Lower leg skin (tissue), 4 donors: ENCODE measurements at regions not wholly inside any gene's neighbourhood (a gene's known extent, or its start where the extent isn't known, plus 50 kb on each side); places are given as distances from the start of the nearest gene placed in this dataset.

Source experiments
- DNase-seq, 2 donors: peaks; one replicate each; pipeline ENCODE4 v3.0.0-alpha.2; 2019; ENCODE audit warnings: low spot score in 2 of 2
- H3K4me3 ChIP-seq: fragments of 200-600 bp; sonication (generic); 2 replicates; pipeline ENCODE4 v1.5.1; 2017; ENCODE audit warnings: mild to moderate bottlenecking, low read depth; ENCODE audit not compliant: poor library complexity, severe bottlenecking
- CTCF ChIP-seq, 3 donors: fragments of 450-650 bp; IDR thresholded peaks; one replicate each; pipeline ENCODE4 v1.5.1; 2016; ENCODE audit warnings: antibody characterized with exemption in 3 of 3, mild to moderate bottlenecking in 3 of 3, moderate library complexity in 2 of 3
- POLR2A ChIP-seq, 2 donors: fragments of 450-650 bp; IDR thresholded peaks; one replicate each; pipeline ENCODE4 v1.6.1; 2016 to 2017; ENCODE audit warnings: antibody characterized with exemption in 2 of 2, mild to moderate bottlenecking in 1 of 2, moderate library complexity in 1 of 2
- WGBS, 2 donors: methylation state at CpG; one replicate each; pipeline ENCODE4 v1.1.5; 2018; 5-methylcytosine and 5-hydroxymethylcytosine counted together
- intact Hi-C: fragments of 100-400 bp; cut with DNase I; formaldehyde crosslinking; loops from one replicate; pipeline ENCODE4 v1.15.0; 2023; ENCODE audit warnings: low total_unique reads

- no peak overlapping the region for H3K4me3 ChIP-seq
- no peak for DNase-seq
- intact Hi-C loops: no loop called here
- no peak for TF ChIP-seq POLR2A (IDR thresholded peaks at IDR 0.05)
These were observed 669.7 kb downstream of the NR2F1-AS1 start for GRCh38 chr5:92911293-92911692.

GRCh38 chr5:92909602-92909962, 671.4 kb downstream of the NR2F1-AS1 start:
- TF ChIP-seq CTCF (IDR thresholded peaks at IDR 0.05) (no peak), POLR2A (IDR thresholded peaks at IDR 0.05) (no peak)
- intact Hi-C loops: no loop called here
- WGBS, 2 donors: 41 to 51% methylated on average over 6 of the region's 6 CpGs
- no peak overlapping the region for H3K4me3 ChIP-seq
- DNase-seq: no peak

GRCh38 chr5:92908952-92909601, 671.9 kb downstream of the NR2F1-AS1 start:
- 85 to 86% methylated on average over 1 of the region's 1 CpG for WGBS, 2 donors
- H3K4me3 ChIP-seq: no peak overlapping the region
- intact Hi-C loops: no loop called here
- no peak for TF ChIP-seq CTCF (IDR thresholded peaks at IDR 0.05)
- no peak for TF ChIP-seq POLR2A (IDR thresholded peaks at IDR 0.05)
- DNase-seq: no peak

GRCh38 chr5:92907938-92908606, 672.9 kb downstream of the NR2F1-AS1 start:
- no peak for TF ChIP-seq POLR2A (IDR thresholded peaks at IDR 0.05)
- no peak for TF ChIP-seq CTCF (IDR thresholded peaks at IDR 0.05)
- no peak for DNase-seq
- no peak overlapping the region for H3K4me3 ChIP-seq
- WGBS, 2 donors: 50 to 51% methylated on average over 2 of the region's 2 CpGs
- intact Hi-C loops: no loop called here

- no peak for DNase-seq
- TF ChIP-seq CTCF (IDR thresholded peaks at IDR 0.05) (no peak), POLR2A (IDR thresholded peaks at IDR 0.05) (no peak)
- whole genome bisulfite sequencing, 2 donors: 90 to 95% methylated on average over 6 of the region's 6 CpGs
- intact Hi-C loops: no loop called here
- no peak overlapping the region for H3K4me3 ChIP-seq
These were observed 674.1 kb downstream of the NR2F1-AS1 start for GRCh38 chr5:92906798-92907376.

GRCh38 chr5:92904021-92904420, 677.0 kb downstream of the NR2F1-AS1 start:
- 60% methylated on average over 3 of the region's 3 CpGs for WGBS, 2 donors

More at GRCh38 chr5:92904021-92904420, 677.0 kb downstream of the NR2F1-AS1 start:
- no peak overlapping the region for H3K4me3 ChIP-seq
- intact Hi-C loops: no loop called here
- no peak for DNase-seq
- TF ChIP-seq CTCF (IDR thresholded peaks at IDR 0.05) (no peak), POLR2A (IDR thresholded peaks at IDR 0.05) (no peak)
